NT2/D1 (cell line): ENCODE measurements at regions not wholly inside any gene's neighbourhood (a gene's known extent, or its start where the extent isn't known, plus 50 kb on each side); places are given as distances from the start of the nearest gene placed in this dataset.

Experiments used
- YY1 ChIP-seq: IDR thresholded peaks from 2 replicates; pipeline ENCODE4 v1.6.1; 2011; ENCODE audit not compliant: insufficient read length, insufficient read depth
- ZNF274 ChIP-seq: IDR thresholded peaks from 2 replicates; pipeline ENCODE4 v1.6.1; 2011; ENCODE audit warnings: mild to moderate bottlenecking, low read depth, low read length

DNA sequence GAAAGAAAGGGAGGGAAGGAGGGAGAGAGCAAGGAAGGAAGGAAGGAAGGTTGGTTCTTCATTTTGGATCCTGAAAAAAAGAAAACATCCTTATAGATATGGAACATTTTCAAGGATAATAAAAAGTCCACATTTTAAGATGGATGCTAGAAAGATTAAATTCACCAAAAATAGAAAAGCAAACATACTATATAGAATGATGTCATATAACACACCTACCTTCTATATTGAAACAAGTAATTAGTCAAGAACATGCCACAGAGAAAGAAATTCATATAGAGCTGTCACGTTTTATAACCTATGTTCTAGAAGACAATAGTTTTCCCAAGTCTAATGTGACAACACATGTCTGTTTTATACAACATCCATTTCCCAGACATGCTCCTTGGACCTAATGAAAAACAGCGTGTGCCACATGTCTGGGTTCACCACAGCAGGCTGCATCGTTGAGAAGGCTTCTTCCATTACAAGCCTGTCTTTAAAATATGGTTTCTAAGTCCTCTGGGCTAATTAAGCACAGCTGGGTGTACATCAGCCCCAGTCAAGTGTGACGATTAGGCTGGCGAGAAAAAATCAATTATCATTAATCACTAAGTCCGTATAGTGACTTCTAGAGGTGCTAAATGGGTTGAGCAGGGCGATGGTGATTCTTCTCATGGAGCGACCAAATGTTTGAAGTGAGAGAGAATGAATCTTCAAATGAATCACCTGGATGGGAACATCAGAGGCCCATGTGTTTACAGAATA is 301.8 kb downstream of the TLE1 start:
- no peak for TF ChIP-seq ZNF274
- no peak for TF ChIP-seq YY1
